Caco-2 (cell line): ENCODE measurements at regions not wholly inside any gene's neighbourhood (a gene's known extent, or its start where the extent isn't known, plus 50 kb on each side); places are given as distances from the start of the nearest gene placed in this dataset.

Source experiments
- BruUV-seq: library from RNA; stranded (reverse); fragments of 400-500 nt; replicated peaks from 2 replicates; lab custom pipeline; 2021; lab: Mats Ljungman, UMichigan
- CTCF ChIA-PET: fragments of 300-600 bp; sonication (Branson Sonifier 250); formaldehyde crosslinking; loops from one replicate; lab custom pipeline; 2022; ENCODE audit warnings: antibody characterized with exemption; lab: Charles Lee
- POLR2A ChIA-PET: fragments of 300-600 bp; sonication (Branson Sonifier 250); formaldehyde crosslinking; loops from one replicate; lab custom pipeline; 2022; ENCODE audit warnings: antibody characterized with exemption; lab: Charles Lee
- DNase-seq, 2 experiments: peaks; one replicate each; pipeline versions ENCODE4 v3.0.0 to v3.0.0-alpha.2; 2020 to 2022
- H3K27me3 ChIP-seq: replicated peaks from 2 replicates; pipeline ENCODE4 v1.6.0; 2011; ENCODE audit warnings: low read length; ENCODE audit not compliant: control insufficient read depth, insufficient read depth
- H3K36me3 ChIP-seq: 2 replicates; pipeline ENCODE4 v1.5.1; 2011; ENCODE audit warnings: low read length; ENCODE audit not compliant: control insufficient read depth, insufficient read depth
- H3K4me1 ChIP-seq: fragments of 250-450 bp; sonication (Bioruptor Pico); 2 replicates; pipeline ENCODE4 v1.5.1; 2020; ENCODE audit warnings: mild to moderate bottlenecking
- H3K4me3 ChIP-seq: 2 replicates; pipeline ENCODE4 v1.5.1; 2011; ENCODE audit warnings: low read depth, mild to moderate bottlenecking, control low read depth, low read length
- H3K9me3 ChIP-seq: fragments of 250-450 bp; sonication (Bioruptor Pico); 2 replicates; pipeline ENCODE4 v1.5.1; 2020; ENCODE audit warnings: mild to moderate bottlenecking, moderate library complexity
- H3K27ac Mint-ChIP-seq: one replicate; pipeline ENCODE4 v1.8.0; 2022; ENCODE audit warnings: mixed read lengths; ENCODE audit not compliant: unreplicated experiment
- H3K27me3 Mint-ChIP-seq: one replicate; pipeline ENCODE4 v1.8.0; 2022; ENCODE audit warnings: mixed read lengths; ENCODE audit not compliant: insufficient read depth, unreplicated experiment
- H3K36me3 Mint-ChIP-seq: one replicate; pipeline ENCODE4 v1.8.0; 2022; ENCODE audit warnings: mild to moderate bottlenecking, mixed read lengths; ENCODE audit not compliant: insufficient read depth, unreplicated experiment
- H3K4me1 Mint-ChIP-seq: one replicate; pipeline ENCODE4 v1.8.0; 2022; ENCODE audit warnings: low read depth, mixed read lengths; ENCODE audit not compliant: unreplicated experiment
- H3K4me3 Mint-ChIP-seq: one replicate; pipeline ENCODE4 v1.8.0; 2022; ENCODE audit warnings: mild to moderate bottlenecking, moderate library complexity, mixed read lengths; ENCODE audit not compliant: unreplicated experiment
- H3K9me3 Mint-ChIP-seq: one replicate; pipeline ENCODE4 v1.8.0; 2022; ENCODE audit warnings: mixed read lengths; ENCODE audit not compliant: unreplicated experiment
- CTCF ChIP-seq, 2 experiments: fragments of 200-600 bp in 1 of 2; IDR thresholded peaks; 1 replicate in 1 of 2; 2 replicates in 1 of 2; pipeline versions ENCODE4 v1.5.1 to v1.8.0; 2011 to 2022; ENCODE audit warnings: antibody characterized with exemption in 1 of 2, control low read depth in 1 of 2, inconsistent platforms in 1 of 2, low read depth in 1 of 2, low read length in 1 of 2, mild to moderate bottlenecking in 1 of 2, moderate library complexity in 1 of 2; ENCODE audit not compliant: insufficient read depth in 1 of 2, severe bottlenecking in 1 of 2, unreplicated experiment in 1 of 2
- intact Hi-C: fragments of 100-400 bp; cut with micrococcal nuclease; formaldehyde crosslinking; loops from one replicate; pipeline ENCODE4 v1.10.0; 2022; ENCODE audit not compliant: unreplicated experiment

- no peaks in the 10 kb centered on the region for H3K27me3 Mint-ChIP-seq
- intact Hi-C loops = no loop called here
- no TSS peak for BruUV-seq
- Histone ChIP-seq H3K27me3 (no peaks in the 10 kb centered on the region), H3K36me3 (no peaks in the 10 kb centered on the region), H3K9me3 (no peaks in the 10 kb centered on the region), H3K4me1 (no peaks in the 10 kb centered on the region), H3K4me3 (no peak overlapping the region)
- H3K4me1 Mint-ChIP-seq = no peaks in the 10 kb centered on the region
- H3K36me3 Mint-ChIP-seq = no peaks in the 10 kb centered on the region
- DNase-seq = no peak
- no peak overlapping the region for H3K4me3 Mint-ChIP-seq
- ChIA-PET POLR2A (no interaction called here), CTCF (no interaction called here)
- peaks cover 41% of the 10 kb centered on the region for H3K9me3 Mint-ChIP-seq
- TF ChIP-seq CTCF (IDR thresholded peaks at IDR 0.05; ENCODE audit: insufficient read depth in 1 of 2, low read depth in 1 of 2, low read length in 1 of 2, severe bottlenecking in 1 of 2, unreplicated experiment in 1 of 2) = no peak
- no peak overlapping the region for H3K27ac Mint-ChIP-seq
Observed at GRCh38 chrX:97847885-97848679, 964.4 kb downstream of the RPA4 start.

GRCh38 chrX:97849951-97850350, 966.2 kb downstream of the RPA4 start:
- no peak for TF ChIP-seq CTCF (IDR thresholded peaks at IDR 0.05; ENCODE audit: insufficient read depth in 1 of 2, low read depth in 1 of 2, low read length in 1 of 2, severe bottlenecking in 1 of 2, unreplicated experiment in 1 of 2)
- Mint-ChIP-seq H3K4me3 (no peak overlapping the region), H3K27me3 (no peaks in the 10 kb centered on the region), H3K27ac (no peak overlapping the region), H3K4me1 (no peaks in the 10 kb centered on the region), H3K9me3 (peaks cover 30% of the 10 kb centered on the region), H3K36me3 (no peaks in the 10 kb centered on the region)
- no peaks in the 10 kb centered on the region for H3K36me3 ChIP-seq
- H3K9me3 ChIP-seq = no peaks in the 10 kb centered on the region
- H3K4me1 ChIP-seq = no peaks in the 10 kb centered on the region
- H3K4me3 ChIP-seq = no peak overlapping the region
- ChIA-PET POLR2A (no interaction called here), CTCF (no interaction called here)
- intact Hi-C loops = no loop called here
- no peak for DNase-seq
- H3K27me3 ChIP-seq = no peaks in the 10 kb centered on the region
- no TSS peak for BruUV-seq

GRCh38 chrX:97850911-97851310, 967.2 kb downstream of the RPA4 start:
- Histone ChIP-seq H3K36me3 (no peaks in the 10 kb centered on the region), H3K4me1 (no peaks in the 10 kb centered on the region), H3K4me3 (no peak overlapping the region), H3K27me3 (no peaks in the 10 kb centered on the region), H3K9me3 (no peaks in the 10 kb centered on the region)
- Mint-ChIP-seq H3K27me3 (no peaks in the 10 kb centered on the region), H3K36me3 (no peaks in the 10 kb centered on the region), H3K27ac (no peak overlapping the region), H3K4me1 (no peaks in the 10 kb centered on the region), H3K4me3 (no peak overlapping the region), H3K9me3 (peaks cover 20% of the 10 kb centered on the region)
- intact Hi-C loops = no loop called here
- no TSS peak for BruUV-seq
- ChIA-PET POLR2A (no interaction called here), CTCF (no interaction called here)
- no peak for TF ChIP-seq CTCF (IDR thresholded peaks at IDR 0.05; ENCODE audit: insufficient read depth in 1 of 2, low read depth in 1 of 2, low read length in 1 of 2, severe bottlenecking in 1 of 2, unreplicated experiment in 1 of 2)
- no peak for DNase-seq
